NCI-H2171 (cell line): ENCODE measurements at regions not wholly inside any gene's neighbourhood (a gene's known extent, or its start where the extent isn't known, plus 50 kb on each side); places are given as distances from the start of the nearest gene placed in this dataset.

Experiments used
- DNase-seq: peaks from one replicate; lab custom pipeline; 2025; lab: John Stamatoyannopoulos, UW

DNA sequence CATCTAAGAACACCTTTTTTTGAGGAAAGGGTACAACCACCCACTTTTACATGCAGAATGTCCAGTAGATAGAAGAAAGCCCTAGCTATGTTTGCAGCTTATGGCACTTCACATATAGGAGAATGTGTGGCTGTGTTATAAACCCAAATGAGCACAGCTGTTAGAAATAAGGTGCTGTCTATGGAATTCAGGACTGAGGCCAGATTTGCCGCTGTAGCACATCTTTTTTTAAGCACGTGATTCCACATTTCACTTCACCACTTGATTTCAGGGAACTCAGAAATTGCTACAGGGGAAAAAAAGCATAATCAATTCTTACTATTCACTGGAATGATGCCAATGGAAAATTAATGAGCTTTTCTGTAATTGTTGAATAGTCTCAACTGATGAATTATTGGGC is 147.2 kb upstream of the ADAMTS5 start:
- DNase-seq = no peak

DNA sequence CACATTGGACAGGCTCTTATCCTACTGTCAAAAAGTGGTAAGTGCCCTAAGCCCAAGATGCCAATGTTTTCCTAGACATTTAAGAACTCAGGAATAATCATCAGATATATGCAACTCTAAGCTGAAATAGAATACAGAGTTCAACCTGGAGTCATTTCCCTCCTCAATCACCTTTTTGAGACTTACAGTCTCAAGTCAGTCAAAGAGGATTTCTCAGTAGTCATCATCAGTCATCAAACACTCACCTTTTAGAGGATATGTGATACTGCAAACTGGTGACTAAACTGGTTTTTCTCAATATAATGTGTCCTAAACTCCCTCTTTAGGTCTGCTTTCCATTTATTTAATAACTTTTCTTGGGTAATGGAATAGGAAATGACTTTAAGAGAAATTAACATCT is 145.3 kb upstream of the ADAMTS5 start:
- no peak for DNase-seq

DNA sequence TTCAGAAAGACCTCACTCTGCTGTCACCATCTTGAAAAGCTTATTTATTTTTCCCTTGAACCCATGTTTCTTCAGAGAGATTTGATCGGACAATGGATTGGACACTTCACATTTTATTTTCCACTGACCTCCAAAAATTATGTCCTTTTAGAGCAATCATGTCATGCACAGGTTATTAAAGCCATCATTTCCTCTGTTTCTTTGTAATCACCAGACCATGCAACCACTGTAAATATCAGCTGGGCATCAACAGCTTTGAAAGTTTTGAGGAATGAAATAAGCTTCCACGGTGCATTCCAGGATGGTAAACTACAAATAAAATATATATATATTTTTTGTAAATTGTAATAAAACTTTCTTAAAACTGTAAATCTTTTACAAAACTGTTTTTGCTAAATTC is 144.1 kb upstream of the ADAMTS5 start:
- no peak for DNase-seq

DNA sequence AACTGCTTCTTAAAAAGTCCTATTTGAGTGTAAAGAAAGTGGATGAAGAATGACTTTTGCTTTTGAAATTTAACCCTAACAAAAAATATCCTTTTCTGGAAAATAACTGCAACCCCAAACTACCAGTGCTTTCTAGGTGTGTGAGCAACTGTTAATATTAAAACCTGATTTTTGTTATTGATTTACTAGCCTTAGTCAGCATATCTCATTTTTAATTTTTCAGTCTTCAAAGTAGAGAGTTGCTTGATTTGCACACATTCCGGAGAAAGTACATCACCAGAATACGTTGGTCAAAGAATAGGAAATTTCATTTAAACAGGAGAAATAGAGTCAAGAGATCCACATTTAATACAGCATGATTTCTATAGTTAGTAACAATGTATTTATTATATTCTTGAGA is 141.8 kb upstream of the ADAMTS5 start:
- no peak for DNase-seq

DNA sequence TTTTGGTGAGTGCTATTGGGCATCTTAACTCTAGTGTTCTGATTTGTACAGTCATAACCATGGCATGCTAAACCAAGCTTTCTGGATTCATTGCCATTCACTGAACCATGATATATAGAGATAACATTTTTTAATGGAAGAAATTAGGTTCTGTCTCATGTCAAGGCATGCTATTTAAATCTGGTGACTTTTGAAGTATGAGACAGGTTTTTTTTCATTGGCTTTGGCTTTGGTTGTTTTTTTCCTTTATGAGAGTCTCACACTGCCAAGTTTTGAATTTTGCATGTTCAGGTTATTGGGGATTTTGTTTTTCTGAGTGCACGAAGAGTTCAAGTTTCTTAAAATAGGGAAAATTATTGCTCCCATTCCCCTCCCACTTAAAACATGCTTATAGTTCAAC is 141.3 kb upstream of the ADAMTS5 start:
- DNase-seq = no peak

DNA sequence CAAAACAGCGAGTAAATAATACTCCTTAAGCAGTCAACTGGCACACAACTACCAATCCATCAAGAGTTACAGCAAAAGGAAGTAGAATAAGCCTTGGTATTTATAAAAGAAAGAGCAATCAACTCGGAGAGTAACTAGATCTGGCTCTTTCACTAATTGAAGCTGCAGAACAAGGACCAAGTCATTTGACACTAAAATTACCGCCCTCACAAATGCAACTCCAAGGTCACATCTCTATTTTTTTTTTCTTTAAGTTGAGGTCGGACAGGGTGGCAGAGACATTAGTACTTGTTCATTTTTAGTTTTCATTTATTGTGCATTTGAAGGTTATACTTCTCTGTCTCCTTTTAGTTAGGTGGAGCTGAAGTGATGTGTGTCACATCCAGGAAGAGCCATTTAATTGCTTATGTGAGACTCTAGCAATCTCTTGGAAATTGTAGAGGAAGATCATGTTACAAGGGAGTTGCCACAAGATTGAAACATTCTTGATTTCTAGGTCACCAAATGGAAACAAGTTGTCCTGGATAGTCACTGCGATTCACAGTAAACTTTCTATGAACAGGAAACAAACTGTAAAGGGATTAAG is 138.1 kb upstream of the ADAMTS5 start:
- peak; percentile 3 for DNase-seq

DNA sequence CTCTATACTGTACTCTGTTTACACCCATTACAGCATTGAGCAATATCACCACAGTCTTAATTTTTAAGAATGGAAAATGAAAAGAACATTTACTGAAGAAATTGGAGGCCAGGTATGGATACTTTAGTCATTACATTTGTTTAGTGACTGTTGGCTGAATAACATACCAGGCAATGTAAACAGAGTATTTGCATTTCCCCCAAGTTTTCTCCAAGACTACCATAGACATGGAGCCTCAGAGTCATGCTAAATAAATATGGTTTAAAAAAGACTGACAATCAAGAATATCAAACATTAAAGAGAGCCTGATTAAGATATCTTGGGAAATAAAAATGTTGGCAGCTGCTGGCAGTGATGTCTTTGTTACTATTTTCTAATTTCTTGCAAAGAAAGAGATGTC is 136.9 kb upstream of the ADAMTS5 start:
- DNase-seq = no peak

DNA sequence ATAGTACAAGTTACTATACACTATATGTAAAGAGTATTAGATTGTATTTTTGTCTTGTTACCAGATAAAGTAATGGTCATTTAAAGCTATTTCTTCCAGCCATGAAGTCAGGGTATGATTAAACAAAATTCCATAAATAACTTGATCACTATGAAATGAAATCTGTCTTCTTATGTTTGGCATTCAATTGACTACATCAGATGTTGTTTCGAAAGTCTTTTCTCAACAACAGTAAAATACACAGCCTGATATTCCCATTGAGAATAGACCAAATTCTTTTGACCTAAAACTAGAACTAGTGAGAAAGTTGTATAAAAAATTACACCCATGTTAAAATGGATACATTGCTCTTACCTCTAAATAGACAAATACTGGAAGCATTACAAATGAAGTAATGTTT is 134.6 kb upstream of the ADAMTS5 start:
- DNase-seq = no peak

DNA sequence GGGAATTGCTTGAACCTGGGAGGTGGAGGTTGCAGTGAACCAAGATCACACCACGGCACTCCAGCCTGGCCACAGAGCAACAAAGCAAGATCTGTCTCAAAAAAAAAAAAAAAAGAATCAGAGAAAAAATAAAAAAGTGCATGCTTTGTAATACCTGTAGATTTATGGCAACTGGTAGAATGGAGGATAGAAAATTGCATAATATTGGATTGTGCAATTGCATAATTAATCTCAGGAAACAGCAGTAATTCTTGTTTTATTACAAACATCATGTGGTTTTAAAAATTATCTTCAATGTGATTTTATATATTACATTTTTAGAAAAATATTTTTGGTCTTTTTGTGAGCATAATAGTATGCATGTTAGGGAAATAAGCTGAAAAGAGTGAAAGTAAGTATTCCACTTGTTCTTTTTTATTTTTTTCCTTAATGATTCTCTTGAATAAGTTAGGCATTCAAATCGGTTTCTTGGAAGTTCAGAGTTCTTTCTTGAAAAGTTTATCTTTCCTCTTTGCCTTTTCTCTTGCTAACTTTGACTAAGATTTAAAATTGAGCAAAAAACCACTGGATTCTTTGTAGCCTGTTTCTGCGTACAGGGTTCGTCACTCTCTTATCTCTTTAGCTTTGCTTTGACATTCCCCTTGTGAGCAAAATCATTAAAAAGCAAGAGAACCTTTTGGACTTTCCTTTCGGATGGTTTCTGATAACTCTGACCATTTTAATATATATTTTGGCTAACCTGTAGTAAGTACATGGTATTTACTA is 127.5 kb upstream of the ADAMTS5 start:
- no peak for DNase-seq

DNA sequence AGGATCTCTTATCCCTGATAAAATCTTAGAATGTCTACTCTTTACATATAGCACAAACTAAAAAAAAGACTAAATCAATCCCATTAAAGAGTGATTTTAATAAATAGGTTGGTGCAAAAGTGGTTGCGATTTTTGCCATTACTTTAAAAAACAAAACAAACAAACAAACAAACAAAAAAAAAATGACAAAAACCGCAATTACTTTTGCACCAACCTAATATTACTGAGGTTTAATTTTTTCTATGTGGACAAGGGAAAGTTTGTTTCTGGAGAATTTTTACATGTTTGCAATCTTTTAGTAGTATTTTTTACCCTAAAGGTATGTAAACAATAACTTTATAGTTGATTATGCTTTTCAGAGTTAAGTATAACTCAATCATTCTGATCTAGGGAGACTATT is 119.7 kb upstream of the ADAMTS5 start:
- DNase-seq = no peak

DNA sequence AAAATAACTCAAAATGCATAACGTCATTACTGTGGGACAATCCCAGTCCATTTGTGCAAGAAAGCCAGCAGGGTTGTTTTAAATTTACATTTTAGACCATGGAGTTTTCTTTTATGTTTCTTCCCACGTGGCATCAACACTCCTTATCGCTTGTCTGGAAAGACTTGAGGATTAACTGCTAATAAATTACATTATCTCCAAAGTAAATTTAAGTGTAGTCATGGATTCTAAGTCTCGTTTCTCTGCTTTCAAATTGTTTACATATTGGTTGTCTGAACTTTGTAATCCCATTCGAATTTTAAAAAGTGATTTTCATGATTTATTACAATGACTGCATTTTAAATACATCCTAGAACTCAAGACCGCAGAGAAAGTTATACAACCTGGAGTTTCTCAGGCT is 119.3 kb upstream of the ADAMTS5 start:
- no peak for DNase-seq

DNA sequence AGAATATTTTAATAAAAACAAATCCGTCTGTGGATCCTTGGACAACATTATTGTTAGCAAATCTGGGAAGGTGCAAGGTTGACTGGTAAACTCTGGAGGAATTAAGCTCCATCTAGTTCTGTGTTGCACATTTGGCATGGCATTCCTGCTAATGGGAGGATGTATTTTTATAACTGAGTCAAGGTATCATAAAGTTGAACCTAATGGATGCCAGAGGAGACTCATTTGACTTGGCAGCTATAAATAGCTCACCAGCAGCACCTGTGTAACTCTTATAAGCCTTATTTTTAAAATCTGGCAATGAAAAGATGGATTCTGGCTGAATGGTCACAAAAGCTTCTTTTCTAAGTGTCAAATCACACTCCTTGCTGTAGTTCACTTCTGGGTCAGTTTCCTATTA is 118.5 kb upstream of the ADAMTS5 start:
- DNase-seq = no peak

DNA sequence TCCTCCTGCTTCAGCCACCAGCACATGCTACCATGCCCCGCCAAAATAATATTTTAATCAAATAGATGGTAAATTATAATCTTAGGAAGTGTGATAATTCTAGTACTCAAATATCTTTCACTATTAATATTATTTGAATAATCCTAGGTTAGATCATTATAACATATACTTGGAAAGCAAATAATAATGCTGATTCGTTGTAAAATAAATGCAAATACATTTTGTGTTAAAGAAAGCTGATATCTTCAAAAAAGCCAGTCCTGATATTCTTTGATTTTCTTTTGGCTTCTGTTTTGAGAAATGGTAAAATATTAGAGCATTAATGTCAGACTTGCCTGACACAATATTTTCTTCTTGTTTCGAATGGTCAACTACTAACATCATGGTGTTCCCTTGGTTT is 116.3 kb upstream of the ADAMTS5 start:
- no peak for DNase-seq

DNA sequence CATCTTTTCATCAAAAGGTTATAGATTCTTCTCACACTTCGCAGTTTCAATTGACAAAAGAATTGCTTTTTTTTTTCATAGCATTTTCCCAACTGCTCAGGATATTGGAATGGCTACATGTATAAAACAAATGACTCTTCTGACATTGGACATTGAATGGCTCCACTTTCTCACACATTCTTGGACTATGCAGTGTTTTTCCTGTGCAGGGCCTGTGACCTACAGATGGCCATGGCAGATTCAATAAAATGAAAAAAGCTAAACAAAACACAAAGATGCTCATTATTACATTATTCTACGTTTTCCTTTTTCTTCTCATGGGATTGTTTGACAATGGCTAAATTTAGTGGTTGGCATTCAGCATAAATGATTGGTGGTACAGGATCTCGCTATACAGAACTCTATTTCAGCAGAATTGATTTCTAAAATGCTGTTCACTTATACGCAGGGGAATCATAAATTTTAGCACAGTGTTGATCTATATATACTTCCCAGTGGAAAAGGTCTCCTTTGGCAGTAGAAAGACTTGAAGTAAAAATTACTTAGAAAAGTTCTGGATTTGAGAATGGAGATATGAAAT is 115.6 kb upstream of the ADAMTS5 start:
- no peak for DNase-seq

DNA sequence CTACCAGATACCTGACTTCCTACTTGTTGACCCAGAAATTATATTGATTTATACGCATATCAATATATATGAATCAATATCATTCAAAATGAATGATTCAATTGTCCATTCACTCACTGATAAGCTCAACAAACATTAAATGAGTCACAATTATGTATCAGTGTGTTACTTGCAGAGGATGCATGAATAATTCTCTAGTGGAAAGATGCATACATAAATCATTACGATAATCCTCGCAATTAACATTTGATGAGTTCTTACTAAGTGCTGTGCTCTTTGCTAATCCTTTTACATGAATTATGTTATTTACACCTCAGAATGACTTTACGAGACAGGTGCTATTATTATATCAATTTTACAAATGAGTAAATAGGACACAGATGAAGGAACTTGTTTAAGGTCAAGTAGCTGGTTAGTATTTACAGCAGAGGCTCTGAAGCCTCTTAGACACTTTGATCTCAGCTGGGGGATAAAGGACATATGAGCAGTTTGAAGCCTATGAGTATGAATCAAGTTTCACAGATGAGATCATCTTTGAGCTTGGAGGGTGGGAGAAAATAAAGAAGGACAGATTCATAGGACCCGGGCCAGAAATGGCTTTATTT is 112.8 kb upstream of the ADAMTS5 start:
- no peak for DNase-seq

DNA sequence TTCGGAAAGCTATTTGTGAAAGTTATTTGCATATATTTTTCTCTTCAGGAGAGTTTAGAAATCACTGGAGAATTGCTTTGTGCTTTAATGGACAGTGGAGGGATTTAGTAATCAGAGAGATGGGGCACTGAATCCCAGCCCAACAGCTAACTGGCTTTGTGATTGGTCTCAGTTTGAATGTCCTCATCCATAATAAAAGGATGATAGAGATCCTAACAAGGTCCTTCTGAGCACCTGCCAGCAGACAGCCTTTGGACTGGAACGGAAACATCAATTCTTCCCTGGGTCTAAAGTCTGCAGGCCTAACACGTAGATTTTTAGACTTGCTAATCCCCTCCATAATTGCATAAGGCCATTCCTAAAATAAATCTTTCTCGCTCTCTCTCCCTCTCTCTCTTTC is 112.0 kb upstream of the ADAMTS5 start:
- DNase-seq = no peak

DNA sequence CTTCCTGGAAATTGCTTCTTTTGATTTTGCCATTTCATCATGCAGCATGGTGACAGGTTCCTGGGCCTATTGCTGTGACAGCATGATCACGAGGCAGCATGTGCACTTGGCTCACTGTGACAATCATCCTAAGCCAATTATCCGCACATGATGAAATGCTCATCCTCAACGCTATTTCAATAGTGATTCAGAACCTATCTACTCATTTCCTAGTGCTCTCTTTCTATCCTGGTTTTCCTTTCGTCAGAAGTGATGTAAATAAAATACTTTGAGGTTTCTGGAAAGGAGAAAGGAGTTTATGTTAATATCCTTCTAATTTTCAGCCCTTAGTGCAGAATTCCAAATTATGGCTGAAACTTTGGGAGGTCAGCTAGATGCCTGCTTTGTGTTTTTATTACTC is 110.6 kb upstream of the ADAMTS5 start:
- DNase-seq = no peak

DNA sequence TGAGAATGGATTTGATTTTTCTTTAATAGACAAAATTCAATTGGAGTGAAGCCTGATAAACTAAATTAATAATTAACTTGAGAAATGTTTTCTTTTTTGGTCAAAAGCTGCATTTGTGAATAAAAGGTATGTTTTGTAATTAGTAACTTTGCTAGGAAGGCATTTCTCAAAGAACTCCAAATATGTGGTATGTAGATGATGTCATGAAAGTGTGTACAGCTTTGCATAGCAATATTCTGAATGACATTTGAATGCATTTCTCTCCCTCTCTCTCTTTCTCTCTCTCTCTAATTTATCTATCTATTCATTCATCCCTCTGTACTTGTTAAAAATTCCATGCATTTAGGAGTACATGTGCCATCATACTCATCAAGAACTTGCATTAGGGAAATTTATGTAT is 109.1 kb upstream of the ADAMTS5 start:
- DNase-seq = no peak

DNA sequence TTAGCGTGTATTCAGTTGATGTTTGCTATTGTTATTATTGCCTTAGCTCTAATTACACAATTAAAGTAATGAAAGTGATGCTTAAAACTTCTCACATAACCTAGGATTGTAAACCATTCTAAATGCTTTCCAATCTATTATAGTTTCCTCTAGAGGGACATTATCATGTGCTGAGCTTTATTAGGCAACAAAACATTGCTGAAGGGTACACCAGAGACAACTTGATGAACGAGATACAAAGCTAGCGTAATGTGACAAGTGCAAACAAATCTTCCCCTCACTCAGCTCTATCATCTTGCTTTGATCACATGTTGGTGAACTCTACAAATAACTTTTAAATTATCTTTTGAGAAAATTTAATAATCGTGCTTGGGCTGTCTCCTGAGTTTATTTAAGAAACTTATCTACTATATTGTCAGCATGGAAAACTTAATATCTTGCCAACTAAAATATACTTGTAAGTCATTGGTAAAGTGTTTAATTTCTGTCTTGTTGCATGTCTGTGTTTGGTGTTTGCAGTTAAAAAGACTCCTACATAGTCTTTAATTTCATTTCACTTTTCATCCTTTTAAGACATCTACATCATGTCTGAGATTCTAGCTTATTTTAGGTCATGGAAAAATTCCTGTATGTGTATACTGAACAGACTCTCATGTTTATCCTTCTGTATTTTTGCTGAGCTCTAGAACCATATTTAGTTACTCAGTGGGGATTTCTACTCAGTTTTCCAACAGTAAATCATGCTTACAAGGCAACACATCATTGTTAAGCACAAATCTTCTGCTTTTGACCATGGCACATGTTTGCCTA is 104.2 kb upstream of the ADAMTS5 start:
- no peak for DNase-seq

DNA sequence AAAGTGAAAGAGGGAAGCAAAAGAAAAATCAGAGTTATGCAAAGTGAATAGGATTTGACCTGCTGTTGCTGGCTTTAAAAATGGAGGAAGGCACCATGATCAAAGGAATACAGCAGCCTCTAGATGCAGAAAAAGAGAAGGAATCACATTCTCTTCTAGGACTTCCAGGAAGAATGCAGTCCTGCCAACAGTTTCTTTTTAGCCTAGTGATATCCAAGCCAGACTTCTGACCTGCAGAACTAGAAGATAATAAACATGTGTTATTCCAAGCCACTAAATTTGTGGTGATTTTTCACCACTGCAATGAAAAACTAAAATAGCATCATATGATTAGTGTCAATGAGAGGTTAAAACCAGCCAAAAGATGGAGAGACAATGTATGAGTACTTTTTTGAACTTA is 101.9 kb upstream of the ADAMTS5 start:
- no peak for DNase-seq

DNA sequence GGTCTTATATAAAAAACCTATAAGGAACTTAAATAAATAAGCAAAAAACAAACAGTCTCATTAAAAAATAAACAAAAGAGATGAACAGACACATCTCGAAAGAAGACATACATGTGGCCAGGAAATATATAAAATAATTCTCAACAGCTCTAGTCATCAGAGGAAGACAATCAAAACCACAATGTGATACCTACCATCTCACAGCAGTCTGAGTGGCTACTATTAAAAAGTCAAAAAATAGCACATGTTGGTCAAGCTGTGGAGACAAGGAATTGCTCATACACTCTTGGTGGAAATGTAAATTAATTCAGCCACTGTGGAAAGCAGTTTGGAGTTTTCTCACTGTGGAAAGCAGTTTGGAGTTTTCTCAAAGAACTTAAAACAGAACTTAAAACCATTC is 100.3 kb upstream of the ADAMTS5 start:
- no peak for DNase-seq

DNA sequence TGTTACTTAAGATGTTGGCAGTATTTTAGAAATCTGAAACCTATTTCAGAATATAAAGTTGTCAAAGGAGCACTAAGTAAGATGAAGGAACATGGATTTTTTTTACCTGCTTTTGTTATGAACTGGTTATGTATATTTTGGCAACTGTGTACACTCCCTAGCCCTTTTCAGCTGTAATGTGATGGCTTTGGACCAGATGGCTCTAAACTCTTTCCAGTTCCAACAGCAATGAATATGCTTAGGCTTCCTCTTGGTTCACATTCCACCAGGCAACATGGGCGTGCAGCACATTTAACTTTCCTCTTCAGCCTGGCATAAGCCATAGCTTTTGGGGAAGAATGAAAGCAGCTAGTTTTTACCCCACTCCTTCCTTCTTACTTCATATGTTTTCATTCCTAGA is 95.6 kb upstream of the ADAMTS5 start:
- no peak for DNase-seq

DNA sequence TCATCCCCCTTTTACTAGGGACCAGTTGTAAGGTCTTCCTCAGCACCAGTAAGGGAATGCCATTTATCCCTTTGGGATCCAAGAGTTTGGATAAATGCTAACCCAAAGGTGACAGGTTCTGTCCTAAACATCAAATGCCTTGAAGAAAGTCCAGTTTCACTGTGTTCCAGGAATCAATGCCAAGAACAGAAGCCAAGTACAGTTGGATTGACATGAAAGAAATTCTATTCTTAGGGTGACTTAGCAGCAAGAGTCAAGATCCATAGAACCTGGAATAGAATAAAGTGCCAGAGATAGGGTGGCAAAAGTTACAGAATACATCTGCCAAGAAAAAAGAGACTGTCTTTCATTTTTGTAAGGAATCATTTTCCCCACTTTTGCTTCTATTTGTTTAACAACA is 94.9 kb upstream of the ADAMTS5 start:
- DNase-seq = no peak
